Nephron (organoid): ENCODE measurements at regions not wholly inside any gene's neighbourhood (a gene's known extent, or its start where the extent isn't known, plus 50 kb on each side); places are given as distances from the start of the nearest gene placed in this dataset.

Source experiments
- H3K27ac Mint-ChIP-seq, 3 experiments: 2 replicates each; pipeline ENCODE4 v1.8.0; 2020; ENCODE audit warnings: mixed read lengths in 3 of 3, mild to moderate bottlenecking in 2 of 3, moderate library complexity in 1 of 3
- H3K27me3 Mint-ChIP-seq: 2 replicates; pipeline ENCODE4 v1.8.0; 2021; ENCODE audit warnings: low read depth, mild to moderate bottlenecking, moderate library complexity, mixed read lengths
- H3K36me3 Mint-ChIP-seq: 2 replicates; pipeline ENCODE4 v1.8.0; 2020; ENCODE audit warnings: low read depth, mixed read lengths
- H3K4me1 Mint-ChIP-seq: 2 replicates; pipeline ENCODE4 v1.8.0; 2020; ENCODE audit warnings: mixed read lengths
- H3K4me3 Mint-ChIP-seq, 3 experiments: 2 replicates each; pipeline ENCODE4 v1.8.0; 2020; ENCODE audit warnings: mild to moderate bottlenecking in 3 of 3, mixed read lengths in 3 of 3, moderate library complexity in 2 of 3
- H3K9me3 Mint-ChIP-seq: 2 replicates; pipeline ENCODE4 v1.8.0; 2020; ENCODE audit warnings: mixed read lengths
- TF ChIP-seq, protein P1 (sequence below), 3 experiments: fragments of 200-600 bp; sonication (generic); IDR thresholded peaks; one replicate each; pipeline ENCODE4 v1.5.0; 2021; ENCODE audit warnings: antibody characterized with exemption in 3 of 3; ENCODE audit not compliant: unreplicated experiment in 3 of 3

DNA sequence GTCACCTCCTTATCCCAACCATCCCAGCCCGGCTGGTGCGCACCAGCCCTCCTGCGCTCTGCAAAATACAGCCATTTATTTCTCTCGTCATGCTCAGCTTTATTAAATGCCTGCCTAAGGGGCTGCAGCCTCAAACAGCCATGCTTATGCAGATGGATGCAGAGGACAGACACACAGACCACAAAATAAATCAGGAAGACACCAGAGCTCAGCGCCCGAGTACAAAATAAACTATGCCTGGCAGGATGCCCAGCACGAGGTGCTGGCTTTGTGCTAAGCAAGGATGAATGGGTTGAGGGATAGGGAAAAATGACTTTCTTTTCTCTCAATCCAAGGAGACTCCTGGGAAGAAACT lies 70.5 kb downstream of the RPUSD4 start:
- H3K36me3 Mint-ChIP-seq = no peaks in the 10 kb centered on the region

DNA sequence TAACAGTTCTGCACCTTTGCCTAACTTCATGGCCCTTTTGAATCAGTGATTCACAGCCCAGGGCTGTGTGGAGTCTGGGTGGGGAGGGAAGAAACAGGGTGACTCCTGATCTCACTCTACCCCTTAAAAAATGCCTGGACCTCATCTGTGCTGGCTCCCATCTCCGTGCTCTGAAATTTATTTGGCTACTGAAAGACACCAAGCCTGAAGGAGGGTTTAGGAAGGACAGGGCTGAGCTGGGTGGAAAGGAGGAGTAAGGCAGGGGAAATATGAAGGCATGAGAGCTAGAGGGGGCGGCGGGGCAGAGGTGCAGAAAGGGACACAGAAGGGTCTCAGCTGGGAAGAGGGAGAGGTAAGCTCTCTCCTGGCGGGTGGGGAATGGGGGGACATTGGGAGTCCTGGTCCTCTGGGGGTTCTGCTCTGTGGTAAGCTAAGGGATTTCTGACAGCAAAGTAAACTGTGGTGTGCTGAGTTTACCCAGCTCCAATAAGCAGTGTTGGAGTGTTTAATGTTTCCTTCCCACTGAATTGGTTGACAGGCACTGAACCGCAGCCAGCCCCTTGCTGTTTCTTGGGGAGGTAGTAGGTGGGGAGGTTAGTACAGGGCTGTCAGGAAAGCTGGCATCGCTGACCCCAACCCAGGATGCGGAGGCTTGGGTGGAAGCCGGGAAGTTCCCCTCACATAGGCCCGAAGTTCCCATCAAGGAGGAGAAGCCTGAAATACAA lies 71.1 kb downstream of the RPUSD4 start:
- Mint-ChIP-seq H3K4me3 (peak overlapping the region; percentile 16 to 70 (median 50)), H3K9me3 (no peaks in the 10 kb centered on the region), H3K27ac (peak overlapping the region; percentile 90 to 97 (median 95)), H3K27me3 (no peaks in the 10 kb centered on the region), H3K36me3 (no peaks in the 10 kb centered on the region), H3K4me1 (peaks cover 70% of the 10 kb centered on the region)
- TF ChIP-seq, protein P1, sequence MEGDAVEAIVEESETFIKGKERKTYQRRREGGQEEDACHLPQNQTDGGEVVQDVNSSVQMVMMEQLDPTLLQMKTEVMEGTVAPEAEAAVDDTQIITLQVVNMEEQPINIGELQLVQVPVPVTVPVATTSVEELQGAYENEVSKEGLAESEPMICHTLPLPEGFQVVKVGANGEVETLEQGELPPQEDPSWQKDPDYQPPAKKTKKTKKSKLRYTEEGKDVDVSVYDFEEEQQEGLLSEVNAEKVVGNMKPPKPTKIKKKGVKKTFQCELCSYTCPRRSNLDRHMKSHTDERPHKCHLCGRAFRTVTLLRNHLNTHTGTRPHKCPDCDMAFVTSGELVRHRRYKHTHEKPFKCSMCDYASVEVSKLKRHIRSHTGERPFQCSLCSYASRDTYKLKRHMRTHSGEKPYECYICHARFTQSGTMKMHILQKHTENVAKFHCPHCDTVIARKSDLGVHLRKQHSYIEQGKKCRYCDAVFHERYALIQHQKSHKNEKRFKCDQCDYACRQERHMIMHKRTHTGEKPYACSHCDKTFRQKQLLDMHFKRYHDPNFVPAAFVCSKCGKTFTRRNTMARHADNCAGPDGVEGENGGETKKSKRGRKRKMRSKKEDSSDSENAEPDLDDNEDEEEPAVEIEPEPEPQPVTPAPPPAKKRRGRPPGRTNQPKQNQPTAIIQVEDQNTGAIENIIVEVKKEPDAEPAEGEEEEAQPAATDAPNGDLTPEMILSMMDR (IDR thresholded peaks at IDR 0.05; ENCODE audit: unreplicated experiment in 3 of 3) = no peak

More for the DNA sequence above, 70.5 kb downstream of the RPUSD4 start:
- Mint-ChIP-seq H3K4me3 (peak overlapping the region; percentile 0 to 36 (median 4)), H3K27ac (peak overlapping the region; percentile 90 to 97 (median 95)), H3K27me3 (no peaks in the 10 kb centered on the region), H3K4me1 (peaks cover 65% of the 10 kb centered on the region), H3K9me3 (no peaks in the 10 kb centered on the region)
- TF ChIP-seq, protein P1 (IDR thresholded peaks at IDR 0.05; ENCODE audit: unreplicated experiment in 3 of 3) = no peak

DNA sequence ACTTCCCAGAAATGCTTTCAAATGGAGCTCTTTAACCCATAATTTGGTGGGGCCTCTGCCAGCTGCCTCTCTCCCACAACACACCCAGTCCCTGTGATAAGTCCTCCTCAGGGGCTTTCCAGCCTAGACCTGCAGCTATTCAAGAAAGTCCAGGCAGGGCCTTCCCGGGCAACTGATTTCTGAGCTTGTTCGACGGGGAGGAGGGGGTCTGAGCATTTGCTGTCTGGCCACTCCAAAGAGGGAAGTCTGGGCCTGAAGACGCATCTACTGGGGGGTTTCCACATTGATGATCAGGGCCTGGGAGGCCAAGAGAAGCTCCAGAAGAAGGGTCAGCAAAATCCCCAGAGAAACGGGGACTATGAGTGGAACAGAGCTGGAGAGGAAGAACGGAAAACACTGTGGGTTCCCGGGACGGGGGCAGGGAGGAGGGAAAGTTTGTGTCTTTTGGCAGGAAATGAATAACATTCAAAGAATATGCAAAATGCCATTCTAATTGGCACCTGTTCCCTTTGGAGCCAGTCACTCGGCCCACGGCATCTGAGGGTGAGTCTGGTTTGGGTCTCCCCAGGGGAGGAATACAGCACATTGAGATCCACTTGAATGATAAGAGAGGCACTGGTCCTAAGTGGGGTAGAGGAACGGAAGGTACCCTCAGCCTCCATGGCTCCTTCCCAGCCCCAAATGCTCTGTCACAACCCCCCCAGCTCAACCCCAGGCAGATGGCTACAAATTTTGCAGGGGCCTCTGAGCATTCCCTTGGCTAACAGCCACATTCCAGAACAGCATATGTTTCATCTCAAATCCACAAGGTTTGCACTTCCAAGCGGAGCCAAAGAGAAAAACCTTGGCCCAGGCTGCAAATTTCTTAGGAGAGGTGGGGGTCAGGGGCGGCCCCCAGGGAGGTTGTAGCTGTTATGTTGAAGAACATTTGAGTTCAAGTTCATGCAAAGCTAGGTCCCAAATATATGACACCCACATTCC lies 72.0 kb downstream of the RPUSD4 start:
- H3K27ac Mint-ChIP-seq = peak overlapping the region; percentile 90 to 97 (median 95)
- H3K9me3 Mint-ChIP-seq = no peaks in the 10 kb centered on the region
- peak overlapping the region; percentile 23 to 70 (median 50) for H3K4me3 Mint-ChIP-seq
- H3K4me1 Mint-ChIP-seq = peaks cover 80% of the 10 kb centered on the region
- no peaks in the 10 kb centered on the region for H3K36me3 Mint-ChIP-seq
- TF ChIP-seq, protein P1 (IDR thresholded peaks at IDR 0.05; ENCODE audit: unreplicated experiment in 3 of 3) = no peak
- H3K27me3 Mint-ChIP-seq = no peaks in the 10 kb centered on the region

DNA sequence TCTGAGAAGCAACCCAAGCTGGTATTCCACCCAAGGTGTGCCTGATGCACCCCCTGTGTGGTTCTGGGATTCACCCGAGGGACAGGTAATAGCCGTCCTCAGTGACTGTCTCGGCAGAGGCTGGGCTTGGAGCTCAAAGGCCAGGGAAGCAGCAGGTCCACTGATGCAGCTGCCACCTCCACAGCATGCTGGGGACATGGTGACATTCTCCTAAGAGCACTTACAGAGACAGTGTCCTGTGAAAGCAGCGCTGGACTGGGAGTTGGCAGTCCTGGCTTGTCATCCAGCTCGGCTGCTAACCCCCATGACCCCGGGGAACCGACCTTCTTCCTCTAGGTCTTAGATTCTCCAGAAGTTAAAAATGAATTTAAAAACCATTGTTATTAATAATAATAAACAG lies 72.8 kb downstream of the RPUSD4 start:
- Mint-ChIP-seq H3K27me3 (no peaks in the 10 kb centered on the region), H3K4me1 (peaks cover 83% of the 10 kb centered on the region), H3K9me3 (no peaks in the 10 kb centered on the region), H3K27ac (peak overlapping the region; percentile 90 to 97 (median 95)), H3K36me3 (no peaks in the 10 kb centered on the region), H3K4me3 (no peak overlapping the region)
- TF ChIP-seq, protein P1 (IDR thresholded peaks at IDR 0.05; ENCODE audit: unreplicated experiment in 3 of 3) = no peak

DNA sequence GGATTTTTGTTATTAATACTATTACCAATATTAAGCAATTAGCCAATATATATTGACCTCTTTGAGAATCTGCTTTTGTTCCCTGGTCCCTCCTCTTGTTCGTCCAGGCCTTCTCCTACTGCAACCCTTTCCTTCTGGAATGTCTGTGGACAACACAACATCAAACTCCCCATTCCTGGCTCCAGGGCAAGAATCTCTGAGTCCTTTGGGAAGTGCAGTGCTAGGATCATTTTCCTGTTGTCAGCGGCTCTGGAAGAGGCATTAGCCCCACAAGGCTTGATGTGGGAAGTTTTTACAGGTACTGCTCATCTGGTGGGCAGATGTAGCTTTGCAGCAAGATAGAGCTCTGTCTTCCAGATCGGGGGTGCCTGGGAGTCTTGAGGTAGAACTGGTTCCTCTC lies 74.3 kb downstream of the RPUSD4 start:
- Mint-ChIP-seq H3K4me3 (peak overlapping the region in 1 of 3 experiments; percentile 42), H3K27ac (peak overlapping the region; percentile 87 to 97 (median 96)), H3K9me3 (no peaks in the 10 kb centered on the region), H3K27me3 (no peaks in the 10 kb centered on the region), H3K4me1 (peaks cover 95% of the 10 kb centered on the region), H3K36me3 (no peaks in the 10 kb centered on the region)
- TF ChIP-seq, protein P1 (IDR thresholded peaks at IDR 0.05; ENCODE audit: unreplicated experiment in 3 of 3) = no peak
